ENCODE measurements at regions not wholly inside any gene's neighbourhood (a gene's known extent, or its start where the extent isn't known, plus 50 kb on each side); places are given as distances from the start of the nearest gene placed in this dataset.

GRCh38 chr11:91966368-91966767 lies 258.2 kb upstream of the FAT3 start:
- TF ChIP-seq RAD21 (IDR thresholded peaks at IDR 0.05; ENCODE audit: low read depth) = no peak
- TF ChIP-seq CREB1 (IDR thresholded peaks at IDR 0.05; ENCODE audit: low read depth) = no peak
- no peak for TF ChIP-seq NFIC (IDR thresholded peaks at IDR 0.05)
- no peak for TF ChIP-seq USF1 (IDR thresholded peaks at IDR 0.05)
- no peak for TF ChIP-seq CEBPB (IDR thresholded peaks at IDR 0.05)
- TF ChIP-seq MAX (IDR thresholded peaks at IDR 0.05) = no peak
- TF ChIP-seq YY1 (IDR thresholded peaks at IDR 0.05; ENCODE audit: low read depth) = no peak
- no peak for TF ChIP-seq EGR1 (IDR thresholded peaks at IDR 0.05)
- TF ChIP-seq REST (IDR thresholded peaks at IDR 0.05; ENCODE audit: low read depth) = no peak
- TF ChIP-seq TAF1 (IDR thresholded peaks at IDR 0.05; ENCODE audit: low read depth) = no peak
- TF ChIP-seq TCF12 (IDR thresholded peaks at IDR 0.05; ENCODE audit: low read depth) = no peak
- TF ChIP-seq ZBTB7A (IDR thresholded peaks at IDR 0.05; ENCODE audit: low read depth) = no peak
- TF ChIP-seq EP300 (IDR thresholded peaks at IDR 0.05; ENCODE audit: borderline replicate concordance) = no peak
- no peak for TF ChIP-seq FOXM1 (IDR thresholded peaks at IDR 0.05; ENCODE audit: borderline replicate concordance, low read depth)
- TF ChIP-seq TEAD4 (IDR thresholded peaks at IDR 0.05) = no peak

GRCh38 chr11:91960770-91961169 lies 263.8 kb upstream of the FAT3 start:
- TF ChIP-seq TEAD4 (IDR thresholded peaks at IDR 0.05) = no peak
- TF ChIP-seq ZBTB7A (IDR thresholded peaks at IDR 0.05; ENCODE audit: low read depth) = no peak

GRCh38 chr11:91959411-91959810 lies 265.2 kb upstream of the FAT3 start:
- no peak for TF ChIP-seq FOXM1 (IDR thresholded peaks at IDR 0.05; ENCODE audit: borderline replicate concordance, low read depth)
- no peak for TF ChIP-seq MAX (IDR thresholded peaks at IDR 0.05)
- no peak for TF ChIP-seq ZBTB7A (IDR thresholded peaks at IDR 0.05; ENCODE audit: low read depth)
- TF ChIP-seq EGR1 (IDR thresholded peaks at IDR 0.05) = no peak
- no peak for TF ChIP-seq NFIC (IDR thresholded peaks at IDR 0.05)
- TF ChIP-seq USF1 (IDR thresholded peaks at IDR 0.05) = no peak
- TF ChIP-seq CEBPB (IDR thresholded peaks at IDR 0.05) = no peak
- no peak for TF ChIP-seq YY1 (IDR thresholded peaks at IDR 0.05; ENCODE audit: low read depth)
- no peak for TF ChIP-seq CREB1 (IDR thresholded peaks at IDR 0.05; ENCODE audit: low read depth)
- no peak for TF ChIP-seq TCF12 (IDR thresholded peaks at IDR 0.05; ENCODE audit: low read depth)
- TF ChIP-seq EP300 (IDR thresholded peaks at IDR 0.05; ENCODE audit: borderline replicate concordance) = no peak
- no peak for TF ChIP-seq REST (IDR thresholded peaks at IDR 0.05; ENCODE audit: low read depth)
- TF ChIP-seq TEAD4 (IDR thresholded peaks at IDR 0.05) = no peak
- TF ChIP-seq RAD21 (IDR thresholded peaks at IDR 0.05; ENCODE audit: low read depth) = no peak
- no peak for TF ChIP-seq TAF1 (IDR thresholded peaks at IDR 0.05; ENCODE audit: low read depth)

- TF ChIP-seq NFIC (IDR thresholded peaks at IDR 0.05) = no peak
Measured at GRCh38 chr11:91956711-91957110, 267.9 kb upstream of the FAT3 start.

GRCh38 chr11:91955206-91955605 lies 269.4 kb upstream of the FAT3 start:
- TF ChIP-seq CEBPB (IDR thresholded peaks at IDR 0.05) (no peak), YY1 (IDR thresholded peaks at IDR 0.05; ENCODE audit: low read depth) (no peak), TCF12 (IDR thresholded peaks at IDR 0.05; ENCODE audit: low read depth) (no peak), MAX (IDR thresholded peaks at IDR 0.05) (no peak), USF1 (IDR thresholded peaks at IDR 0.05) (no peak), REST (IDR thresholded peaks at IDR 0.05; ENCODE audit: low read depth) (no peak), EP300 (IDR thresholded peaks at IDR 0.05; ENCODE audit: borderline replicate concordance) (no peak), ZBTB7A (IDR thresholded peaks at IDR 0.05; ENCODE audit: low read depth) (no peak), CREB1 (IDR thresholded peaks at IDR 0.05; ENCODE audit: low read depth) (no peak), EGR1 (IDR thresholded peaks at IDR 0.05) (no peak), TEAD4 (IDR thresholded peaks at IDR 0.05) (no peak), FOXM1 (IDR thresholded peaks at IDR 0.05; ENCODE audit: borderline replicate concordance, low read depth) (no peak), TAF1 (IDR thresholded peaks at IDR 0.05; ENCODE audit: low read depth) (no peak), NFIC (IDR thresholded peaks at IDR 0.05) (no peak)

Measured in Ishikawa (cell line).